HG03565 (cell line): ENCODE measurements at regions not wholly inside any gene's neighbourhood (a gene's known extent, or its start where the extent isn't known, plus 50 kb on each side); places are given as distances from the start of the nearest gene placed in this dataset.
"Not testable (repeated sequence)": the region's sequence is repeated elsewhere in the genome, so short reads cannot be mapped to it uniquely, and the experiment has no call there.

Source experiments
- ATAC-seq: cut with Tn5 transposase; IDR thresholded peaks from one replicate; pipeline ENCODE4 v1.9.1; 2021; ENCODE audit warnings: mild to moderate bottlenecking, moderate library complexity; ENCODE audit not compliant: unreplicated experiment

GRCh38 chr4:31236639-31237173 lies 516.5 kb downstream of the PCDH7 start:
- no peak for ATAC-seq

DNA sequence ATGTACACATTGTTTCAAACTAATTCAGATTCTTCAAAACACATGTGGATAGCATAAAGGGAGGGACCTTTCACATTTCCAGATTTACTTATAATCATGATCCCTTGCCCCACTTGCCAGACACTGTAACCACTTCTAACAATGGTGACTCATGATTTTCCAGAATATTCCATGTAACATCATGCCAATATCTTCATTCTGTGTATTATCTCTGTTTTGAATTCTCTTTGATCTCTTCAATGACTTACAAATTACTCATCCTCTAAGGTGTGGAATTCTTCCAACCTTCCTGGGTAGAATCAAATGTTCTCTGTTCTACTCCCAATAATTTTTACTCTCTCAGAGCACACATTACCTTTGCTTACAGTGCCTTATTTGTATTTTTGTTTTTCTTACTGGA lies 517.1 kb downstream of the PCDH7 start:
- no peak for ATAC-seq

DNA sequence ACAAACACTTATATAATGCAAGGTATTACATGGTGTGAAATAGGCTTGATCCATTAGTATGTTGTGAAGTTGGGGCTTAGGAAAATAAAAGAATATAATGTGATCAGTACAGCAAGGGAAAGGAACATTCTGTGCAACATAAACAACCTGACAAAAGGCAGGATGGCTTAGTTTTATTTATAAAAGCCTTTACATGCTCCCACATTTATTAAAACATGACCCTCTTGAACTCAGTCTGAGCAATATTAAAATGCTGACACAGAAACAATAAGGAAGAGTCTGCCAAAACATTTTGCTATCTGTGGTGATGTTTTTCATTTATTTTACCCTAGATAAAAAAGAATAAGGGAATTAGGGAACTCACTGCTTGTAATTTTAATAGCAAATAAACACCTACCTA lies 519.7 kb downstream of the PCDH7 start:
- ATAC-seq, result no peak

DNA sequence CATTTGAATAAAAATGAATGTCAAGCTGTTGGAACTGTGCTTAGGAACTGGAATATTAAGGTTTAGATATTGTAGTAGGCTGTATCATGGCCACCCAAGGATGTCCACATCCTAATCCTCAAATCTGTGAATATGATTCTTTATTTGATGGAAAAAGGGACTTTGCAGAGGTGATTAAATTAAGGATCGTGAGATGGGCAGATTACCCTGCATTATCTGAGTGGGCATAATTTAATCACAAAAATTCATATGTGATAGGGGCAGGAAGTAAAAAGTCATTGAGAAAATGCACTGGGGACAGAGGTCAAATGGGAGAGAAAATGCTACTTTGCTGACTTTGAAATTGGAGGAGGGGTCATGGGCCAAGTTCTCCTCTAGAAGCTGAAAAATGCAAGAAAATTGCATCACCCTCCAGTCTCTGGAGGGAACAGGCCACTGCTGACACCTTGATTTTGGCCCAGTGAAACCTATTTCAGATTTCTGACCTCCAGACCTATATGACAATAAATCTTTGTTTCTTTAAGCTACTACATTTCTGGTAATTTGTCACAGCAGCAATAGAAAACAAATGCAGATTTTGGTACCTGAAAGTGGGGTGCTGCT lies 521.4 kb downstream of the PCDH7 start:
- no peak for ATAC-seq

GRCh38 chr4:31246856-31247255 lies 526.7 kb downstream of the PCDH7 start:
- ATAC-seq, result no peak

DNA sequence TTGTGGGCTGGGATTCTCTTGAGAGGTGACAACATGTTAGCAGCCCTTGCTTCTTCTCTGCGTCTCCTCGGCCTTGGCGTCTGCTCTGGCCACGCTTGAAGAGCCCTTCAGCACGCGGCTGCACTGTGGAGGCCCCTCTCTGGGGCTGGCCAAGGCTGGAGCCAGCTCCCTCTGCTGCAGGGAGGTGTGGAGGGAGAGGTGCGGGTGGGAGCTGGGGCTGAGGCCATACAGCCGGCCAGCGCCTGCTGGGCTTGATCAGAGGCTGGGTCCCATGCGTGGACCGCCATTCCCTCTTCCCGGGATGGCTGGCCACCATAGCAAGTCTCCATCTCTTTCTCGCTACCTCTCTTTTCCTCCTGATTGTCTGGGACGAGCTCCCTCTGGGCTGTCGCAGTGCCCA lies 539.0 kb downstream of the PCDH7 start:
- no peak for ATAC-seq

- ATAC-seq, result no peak
Measured at GRCh38 chr4:31261632-31262031, 541.5 kb downstream of the PCDH7 start.

DNA sequence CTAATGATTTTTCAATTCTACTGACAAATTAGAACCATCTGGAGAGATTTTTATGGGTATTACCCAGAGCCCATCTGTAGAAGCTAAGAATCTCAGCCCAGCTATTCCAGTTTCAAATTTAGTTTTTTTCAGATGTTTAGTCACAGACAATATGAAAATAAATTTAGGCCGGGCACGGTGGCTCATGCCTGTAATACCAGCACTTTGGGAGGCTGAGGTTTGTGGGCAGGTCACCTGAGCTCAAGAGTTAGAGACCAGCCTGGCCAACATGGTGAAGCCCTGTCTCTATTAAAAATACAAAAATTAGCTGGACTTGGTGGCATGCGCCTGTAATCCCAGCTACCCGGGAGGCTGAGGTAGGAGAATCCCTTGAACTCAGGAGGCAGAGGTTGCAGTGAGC lies 545.9 kb downstream of the PCDH7 start:
- not testable (repeated sequence) for ATAC-seq

GRCh38 chr4:31272331-31273061 lies 552.3 kb downstream of the PCDH7 start:
- ATAC-seq, result no peak

GRCh38 chr4:31275906-31276305 lies 555.7 kb downstream of the PCDH7 start:
- ATAC-seq, result no peak

DNA sequence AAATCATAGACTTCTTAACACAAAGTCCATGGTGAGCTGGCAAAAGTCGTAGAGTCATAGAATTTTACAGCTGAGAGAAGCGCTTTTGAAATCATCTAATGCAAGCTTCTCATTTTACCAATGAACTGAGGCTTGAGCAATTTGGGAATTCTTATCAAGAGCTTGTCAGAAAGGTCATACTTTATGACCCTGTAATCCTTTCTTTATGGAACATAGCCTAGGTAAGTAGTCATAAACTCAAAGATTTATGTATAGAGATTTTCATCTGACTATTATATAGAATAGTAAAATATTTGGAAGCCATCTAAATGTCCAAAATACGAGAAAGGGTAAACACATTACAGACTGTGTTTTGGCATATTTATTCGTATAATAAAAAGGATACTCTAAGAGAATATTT lies 563.5 kb downstream of the PCDH7 start:
- no peak for ATAC-seq

DNA sequence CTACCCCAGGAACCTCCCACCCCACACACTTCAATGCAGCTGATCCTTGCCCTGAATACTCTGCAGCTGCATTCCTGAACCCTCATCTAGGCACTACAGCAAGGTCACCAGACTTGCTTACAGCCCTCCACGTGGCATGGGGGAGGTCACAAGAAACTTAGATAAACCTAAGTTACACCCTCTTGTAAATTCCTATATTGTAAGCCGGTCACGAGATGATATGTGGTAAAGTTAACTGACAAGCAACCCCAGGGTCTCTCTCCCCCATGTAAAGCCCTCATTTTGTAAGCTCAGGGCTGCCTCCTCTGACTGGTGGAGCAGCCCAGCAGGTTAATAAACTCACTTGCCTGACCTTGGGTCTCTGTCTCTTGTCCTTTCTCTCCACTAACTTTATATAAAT lies 570.7 kb downstream of the PCDH7 start:
- ATAC-seq, result peak; percentile 34

DNA sequence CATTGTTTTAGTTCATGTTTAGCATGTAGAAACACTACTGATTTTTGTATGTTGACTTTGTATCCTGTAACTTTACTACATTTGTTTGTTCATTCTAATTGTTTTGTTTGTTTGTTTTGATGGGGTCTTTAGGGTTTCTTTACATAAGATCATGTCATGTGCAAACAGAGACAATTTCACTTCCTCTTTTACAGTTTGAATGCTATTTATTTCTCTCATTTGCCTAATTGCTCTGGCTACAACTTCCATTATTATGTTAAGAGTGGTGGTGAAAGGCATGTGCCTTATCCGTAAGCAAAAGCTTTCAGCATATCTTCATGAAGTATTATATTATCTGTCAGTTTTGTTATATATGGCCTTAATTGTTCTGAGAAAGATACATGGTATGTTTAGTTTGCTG lies 571.1 kb downstream of the PCDH7 start:
- ATAC-seq, result peak; percentile 96

DNA sequence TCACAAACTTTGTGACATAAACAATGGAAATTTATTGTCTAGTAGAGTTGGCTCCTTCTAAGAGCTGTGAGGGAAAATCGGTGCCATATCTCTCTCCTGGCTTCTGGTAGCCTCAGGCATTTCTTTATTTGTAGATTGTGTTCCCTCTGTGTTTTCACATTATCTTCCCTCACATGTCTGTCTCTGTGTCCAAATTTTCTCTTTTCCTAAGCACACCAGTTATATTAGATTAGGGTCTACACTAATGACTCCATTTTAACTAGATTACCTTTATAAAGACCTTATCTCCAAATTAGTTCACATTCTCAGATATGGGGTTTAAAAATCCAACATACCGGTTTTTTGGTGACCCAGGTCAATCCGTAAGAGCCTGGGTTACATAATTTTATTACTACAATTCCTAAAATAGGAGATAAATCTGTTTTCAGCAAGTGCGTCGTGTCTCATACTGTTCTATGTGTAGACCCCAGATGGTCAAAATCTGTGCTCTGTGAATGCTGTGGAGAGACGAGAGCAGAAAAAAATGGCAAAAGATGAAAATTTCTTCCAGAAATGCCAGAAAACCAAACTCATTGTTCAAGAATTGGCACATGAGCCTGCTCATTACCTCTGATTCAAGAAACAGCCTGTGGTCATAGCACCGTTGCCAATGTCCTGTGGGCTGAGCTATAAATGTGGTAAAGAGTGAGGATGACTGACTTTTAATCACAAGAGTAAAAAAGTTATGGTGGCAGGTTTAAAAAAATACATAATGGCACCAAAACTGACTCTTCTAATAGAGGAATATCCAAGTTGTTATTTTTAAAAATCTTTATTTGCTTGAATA lies 574.7 kb downstream of the PCDH7 start:
- ATAC-seq, result no peak

GRCh38 chr4:31298737-31299136 lies 578.6 kb downstream of the PCDH7 start:
- ATAC-seq, result no peak

DNA sequence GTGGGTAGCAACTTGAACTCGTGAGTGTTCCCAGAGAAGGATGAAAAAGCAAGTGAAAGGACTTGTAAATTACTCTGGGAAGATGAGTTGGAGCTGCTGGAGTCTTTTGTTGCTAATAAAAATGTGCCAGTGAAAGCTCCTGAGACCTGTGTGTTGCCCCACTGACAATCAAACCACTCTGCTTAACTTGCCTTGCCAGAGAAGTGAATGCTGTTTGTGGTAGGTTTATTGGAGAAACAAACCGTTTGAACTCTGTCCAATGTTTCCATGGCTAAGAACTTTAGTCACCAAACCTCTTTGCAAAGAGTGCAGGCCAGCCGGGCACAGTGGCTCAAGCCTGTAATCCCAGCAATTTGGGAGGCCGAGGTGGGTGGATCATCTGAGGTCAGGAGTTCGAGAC lies 586.9 kb downstream of the PCDH7 start:
- no peak for ATAC-seq

DNA sequence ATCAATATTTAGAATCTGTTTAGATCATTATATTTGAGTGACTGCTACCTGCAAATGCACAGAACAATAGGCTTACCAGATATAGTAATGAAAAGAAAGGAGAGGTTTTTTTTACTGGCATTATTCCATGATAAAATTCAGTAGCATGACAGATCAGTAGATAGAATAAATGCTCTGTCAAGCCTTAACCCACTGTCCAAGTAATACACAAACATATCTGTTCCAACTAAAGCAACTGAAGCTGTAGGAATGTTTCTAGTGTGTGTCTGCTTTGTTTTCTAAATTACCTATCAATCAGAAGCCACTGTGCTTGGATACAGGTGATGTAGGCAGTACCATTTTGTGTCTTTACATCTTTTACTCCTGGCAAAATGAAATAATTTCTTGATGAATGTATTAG lies 604.6 kb downstream of the PCDH7 start:
- ATAC-seq, result no peak

DNA sequence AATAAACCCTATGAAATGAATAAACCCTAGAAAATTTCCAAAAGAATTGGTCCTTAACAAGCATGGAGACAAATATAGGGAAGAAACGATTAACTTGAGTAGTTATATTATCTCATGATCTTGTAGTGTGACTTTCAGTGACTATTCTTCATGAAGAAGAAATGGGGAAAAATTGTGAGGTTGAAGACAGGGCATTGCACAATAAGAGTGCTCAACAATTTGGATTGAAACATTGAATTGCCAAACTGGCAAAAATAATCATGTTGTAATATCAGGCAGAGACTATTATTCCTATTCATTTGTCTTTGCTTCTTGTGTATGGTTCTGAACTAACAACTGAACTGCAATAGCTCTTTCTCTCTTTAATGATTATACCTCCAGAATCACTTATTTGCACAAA lies 605.1 kb downstream of the PCDH7 start:
- ATAC-seq, result no peak

DNA sequence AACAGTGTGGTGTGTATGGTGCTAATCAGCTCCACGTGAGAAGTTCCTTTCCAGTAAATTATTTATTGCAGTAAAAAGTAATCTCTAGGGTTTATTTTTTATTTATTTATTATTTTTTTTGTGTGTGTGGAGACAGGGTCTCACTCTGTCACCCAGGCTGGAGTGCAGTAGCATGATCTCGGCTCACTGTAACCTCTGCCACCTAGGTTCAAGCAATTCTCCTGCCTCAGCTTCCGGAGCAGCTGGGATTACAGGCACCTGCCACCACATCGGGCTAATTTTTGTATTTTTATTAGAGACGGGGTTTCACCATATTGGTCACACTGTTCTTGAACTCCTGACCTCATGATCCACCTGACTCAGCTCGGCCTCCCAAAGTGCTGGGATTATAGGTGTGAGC lies 606.9 kb downstream of the PCDH7 start:
- no peak for ATAC-seq

DNA sequence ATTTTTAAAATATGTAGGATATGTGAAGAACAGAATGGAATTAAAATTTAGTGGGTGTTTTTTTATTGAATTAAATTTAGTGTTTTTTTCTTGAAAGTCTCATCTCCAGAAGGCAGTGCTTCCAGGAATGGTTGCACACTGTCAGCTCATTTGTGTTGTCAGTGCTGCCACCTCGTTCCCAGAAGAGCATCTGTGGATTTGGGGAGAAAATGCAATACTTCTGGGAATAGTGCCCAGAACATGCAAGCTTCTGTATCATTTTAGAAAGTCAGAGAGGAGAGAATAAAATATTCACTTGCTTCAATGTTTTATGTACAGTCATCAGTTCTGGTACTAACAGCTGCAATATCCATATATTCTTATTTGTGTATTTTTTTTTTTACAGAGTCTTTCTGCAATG lies 608.8 kb downstream of the PCDH7 start:
- no peak for ATAC-seq

GRCh38 chr4:31334086-31334910 lies 614.1 kb downstream of the PCDH7 start:
- ATAC-seq, result no peak
